ENCODE measurements at regions not wholly inside any gene's neighbourhood (a gene's known extent, or its start where the extent isn't known, plus 50 kb on each side); places are given as distances from the start of the nearest gene placed in this dataset.
"Not testable (repeated sequence)": the region's sequence is repeated elsewhere in the genome, so short reads cannot be mapped to it uniquely, and the experiment has no call there.

DNA sequence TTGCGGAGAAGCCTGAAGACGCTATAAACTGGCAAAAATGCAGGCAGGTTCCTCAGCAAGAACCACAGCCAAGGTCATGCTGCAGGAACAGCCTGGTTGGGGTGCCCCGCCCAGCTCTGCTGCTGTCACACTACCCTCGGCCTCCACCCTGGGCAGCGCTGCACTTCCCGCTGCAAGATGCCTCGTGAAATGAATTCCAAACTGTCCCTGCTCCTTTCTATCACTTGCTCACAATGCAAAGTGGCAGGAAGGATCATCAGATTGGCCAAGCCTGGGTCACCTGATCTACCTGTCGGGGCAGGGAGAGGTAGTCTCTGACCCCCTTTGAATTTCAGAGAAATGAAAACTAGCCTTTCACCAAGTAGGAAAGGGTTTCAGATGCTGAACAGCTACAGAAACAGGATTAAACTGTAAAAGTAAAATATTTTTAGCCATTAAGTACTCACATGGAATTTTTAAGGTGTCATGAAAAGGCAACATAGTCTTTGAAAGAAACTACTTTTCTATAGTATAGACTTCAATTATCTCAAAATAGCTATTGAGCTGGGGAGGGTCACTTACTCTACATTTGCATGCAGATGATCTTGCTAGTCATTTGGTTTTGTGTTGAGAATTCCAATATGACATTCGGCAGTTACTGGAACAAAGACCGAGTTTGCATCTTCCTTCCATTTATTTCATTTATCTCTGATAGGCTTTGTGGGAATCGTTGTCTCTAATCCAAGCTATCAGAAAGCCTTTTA lies 236.4 kb upstream of the ASCC3 start:
- Histone ChIP-seq H3K27ac (ENCODE audit: low read depth, low read length) (no peak overlapping the region), H3K4me3 (ENCODE audit: low read length) (no peak overlapping the region), H3K9me3 (ENCODE audit: low read length) (no peaks in the 10 kb centered on the region), H3K36me3 (ENCODE audit: insufficient read depth, low read length) (no peaks in the 10 kb centered on the region), H3K27me3 (ENCODE audit: insufficient read depth, low read length, poor library complexity, severe bottlenecking) (no peaks in the 10 kb centered on the region), H3K4me1 (ENCODE audit: insufficient read depth, low read length) (no peaks in the 10 kb centered on the region)
- ChIA-PET CTCF (no interaction called here), POLR2A (no interaction called here)
- H3K27me3 Mint-ChIP-seq, result no peaks in the 10 kb centered on the region
- no peaks in the 10 kb centered on the region for H3K9me3 Mint-ChIP-seq
- no peak overlapping the region for H3K27ac Mint-ChIP-seq
- H3K36me3 Mint-ChIP-seq, result no peaks in the 10 kb centered on the region
- H3K4me3 Mint-ChIP-seq, result no peak overlapping the region
- no peaks in the 10 kb centered on the region for H3K4me1 Mint-ChIP-seq
- DNase-seq, result no peak

DNA sequence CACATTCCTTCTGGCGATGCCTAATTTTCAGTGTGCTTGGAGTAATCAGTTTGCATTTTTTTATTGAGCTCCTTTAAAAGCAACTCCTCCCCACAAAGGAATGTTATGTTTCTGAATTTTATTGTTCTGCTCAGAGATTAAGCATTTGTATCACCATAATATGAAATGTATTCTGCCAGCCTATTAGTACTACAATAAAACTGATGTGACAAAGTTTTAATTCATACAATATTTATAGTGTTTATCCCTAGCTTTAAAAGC lies 236.9 kb upstream of the ASCC3 start:
- Histone ChIP-seq H3K27ac (ENCODE audit: low read depth, low read length) (no peak overlapping the region), H3K4me1 (ENCODE audit: insufficient read depth, low read length) (no peaks in the 10 kb centered on the region), H3K36me3 (ENCODE audit: insufficient read depth, low read length) (no peaks in the 10 kb centered on the region), H3K9me3 (ENCODE audit: low read length) (no peaks in the 10 kb centered on the region), H3K27me3 (ENCODE audit: insufficient read depth, low read length, poor library complexity, severe bottlenecking) (no peaks in the 10 kb centered on the region), H3K4me3 (ENCODE audit: low read length) (no peak overlapping the region)
- POLR2A ChIA-PET, result no interaction called here
- CTCF ChIA-PET, result no interaction called here
- H3K27ac Mint-ChIP-seq, result no peak overlapping the region
- H3K36me3 Mint-ChIP-seq, result no peaks in the 10 kb centered on the region
- no peaks in the 10 kb centered on the region for H3K9me3 Mint-ChIP-seq
- no peaks in the 10 kb centered on the region for H3K4me1 Mint-ChIP-seq
- H3K27me3 Mint-ChIP-seq, result no peaks in the 10 kb centered on the region
- no peak overlapping the region for H3K4me3 Mint-ChIP-seq
- no peak for DNase-seq

- H3K27ac ChIP-seq (ENCODE audit: low read depth, low read length), result no peak overlapping the region
- no peaks in the 10 kb centered on the region for H3K9me3 Mint-ChIP-seq
- ChIA-PET POLR2A (no interaction called here), CTCF (no interaction called here)
- H3K4me3 Mint-ChIP-seq, result no peak overlapping the region
- no peaks in the 10 kb centered on the region for H3K4me1 ChIP-seq (ENCODE audit: insufficient read depth, low read length)
- H3K4me3 ChIP-seq (ENCODE audit: low read length), result no peak overlapping the region
- no peaks in the 10 kb centered on the region for H3K9me3 ChIP-seq (ENCODE audit: low read length)
- H3K36me3 ChIP-seq (ENCODE audit: insufficient read depth, low read length), result no peaks in the 10 kb centered on the region
- DNase-seq, result no peak
- H3K27me3 Mint-ChIP-seq, result no peaks in the 10 kb centered on the region
- no peaks in the 10 kb centered on the region for H3K4me1 Mint-ChIP-seq
- H3K27me3 ChIP-seq (ENCODE audit: insufficient read depth, low read length, poor library complexity, severe bottlenecking), result no peaks in the 10 kb centered on the region
- H3K36me3 Mint-ChIP-seq, result no peaks in the 10 kb centered on the region
- no peak overlapping the region for H3K27ac Mint-ChIP-seq
These were observed 239.6 kb upstream of the ASCC3 start for GRCh38 chr6:101120747-101121146.

DNA sequence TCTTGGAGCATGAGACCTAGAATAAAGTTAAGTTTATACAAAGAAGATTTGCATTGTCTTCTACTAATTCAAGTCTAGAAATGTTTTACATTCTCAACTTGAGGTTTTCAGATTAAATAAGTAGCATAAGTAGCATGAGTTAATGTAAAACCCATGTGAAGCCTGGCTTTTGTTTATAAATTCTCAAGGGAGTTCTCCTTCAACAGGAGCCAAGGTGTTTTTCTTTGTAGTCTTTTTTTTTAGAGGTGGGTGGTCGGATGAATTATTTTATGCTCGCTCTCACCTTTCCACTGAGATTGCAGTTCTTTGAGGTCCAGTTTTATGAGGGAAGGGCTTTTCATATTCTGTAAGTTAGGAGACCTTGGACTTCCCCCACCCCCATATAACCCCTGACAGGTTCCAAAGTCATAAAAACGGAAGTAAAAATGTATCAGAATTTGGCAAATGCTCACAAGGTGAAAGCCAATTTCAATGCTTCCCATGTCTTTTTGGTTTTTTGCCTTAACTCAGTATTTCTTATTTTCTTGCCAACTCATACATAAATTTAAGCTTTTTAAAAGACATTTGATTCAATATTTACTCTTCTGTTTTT lies 244.3 kb upstream of the ASCC3 start:
- Histone ChIP-seq H3K9me3 (ENCODE audit: low read length) (no peaks in the 10 kb centered on the region), H3K4me1 (ENCODE audit: insufficient read depth, low read length) (no peaks in the 10 kb centered on the region), H3K36me3 (ENCODE audit: insufficient read depth, low read length) (no peaks in the 10 kb centered on the region), H3K27ac (ENCODE audit: low read depth, low read length) (no peak overlapping the region), H3K4me3 (ENCODE audit: low read length) (no peak overlapping the region), H3K27me3 (ENCODE audit: insufficient read depth, low read length, poor library complexity, severe bottlenecking) (no peaks in the 10 kb centered on the region)
- H3K4me1 Mint-ChIP-seq, result no peaks in the 10 kb centered on the region
- H3K4me3 Mint-ChIP-seq, result no peak overlapping the region
- H3K36me3 Mint-ChIP-seq, result no peaks in the 10 kb centered on the region
- no peak for DNase-seq
- H3K9me3 Mint-ChIP-seq, result no peaks in the 10 kb centered on the region
- H3K27me3 Mint-ChIP-seq, result no peaks in the 10 kb centered on the region
- ChIA-PET POLR2A (no interaction called here), CTCF (no interaction called here)
- H3K27ac Mint-ChIP-seq, result no peak overlapping the region

DNA sequence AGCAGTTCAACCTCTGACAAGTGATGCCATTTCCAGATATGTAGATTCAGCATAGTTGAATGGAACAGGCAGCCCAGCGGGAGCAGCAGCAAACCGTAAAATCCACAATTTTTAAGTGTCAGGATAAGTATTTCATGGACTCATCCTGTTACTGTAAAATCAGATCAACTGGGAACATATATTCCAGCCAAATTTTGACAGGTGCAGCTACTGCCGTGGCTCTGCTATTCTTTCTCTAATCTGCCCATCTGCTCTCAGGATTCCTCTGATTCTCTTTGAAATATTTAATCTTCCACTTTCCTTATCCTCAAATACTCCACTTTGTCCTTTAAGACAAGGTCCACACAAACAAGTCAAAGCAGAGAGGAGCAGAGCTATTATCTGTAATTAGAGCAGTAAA lies 245.4 kb upstream of the ASCC3 start:
- H3K9me3 ChIP-seq (ENCODE audit: low read length), result no peaks in the 10 kb centered on the region
- Mint-ChIP-seq H3K36me3 (no peaks in the 10 kb centered on the region), H3K4me1 (no peaks in the 10 kb centered on the region), H3K9me3 (no peaks in the 10 kb centered on the region), H3K27ac (no peak overlapping the region), H3K27me3 (no peaks in the 10 kb centered on the region), H3K4me3 (no peak overlapping the region)
- no peak for DNase-seq
- H3K27ac ChIP-seq (ENCODE audit: low read depth, low read length), result no peak overlapping the region
- H3K4me3 ChIP-seq (ENCODE audit: low read length), result no peak overlapping the region
- POLR2A ChIA-PET, result no interaction called here
- no peaks in the 10 kb centered on the region for H3K36me3 ChIP-seq (ENCODE audit: insufficient read depth, low read length)
- H3K27me3 ChIP-seq (ENCODE audit: insufficient read depth, low read length, poor library complexity, severe bottlenecking), result no peaks in the 10 kb centered on the region
- H3K4me1 ChIP-seq (ENCODE audit: insufficient read depth, low read length), result no peaks in the 10 kb centered on the region
- CTCF ChIA-PET, result no interaction called here

DNA sequence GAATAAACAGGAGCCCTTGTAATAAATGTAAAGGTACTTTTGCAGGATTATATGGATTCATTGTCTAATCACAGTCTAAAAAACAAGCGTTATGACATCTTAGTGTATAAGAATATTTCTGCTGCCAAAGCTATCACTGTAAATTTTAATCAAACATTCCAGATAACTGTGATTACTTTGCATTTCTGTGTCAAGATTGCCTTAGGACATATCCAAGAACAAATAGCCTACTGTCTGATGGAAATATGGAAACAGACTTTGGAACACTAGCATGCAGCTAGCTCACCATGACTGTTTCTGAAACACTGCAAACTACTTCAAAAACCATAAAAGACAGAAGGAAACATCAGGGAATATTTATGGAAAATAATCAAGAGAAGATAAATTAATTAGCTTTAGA lies 248.7 kb upstream of the ASCC3 start:
- Mint-ChIP-seq H3K4me3 (no peak overlapping the region), H3K9me3 (no peaks in the 10 kb centered on the region), H3K27me3 (no peaks in the 10 kb centered on the region), H3K4me1 (no peaks in the 10 kb centered on the region), H3K27ac (no peak overlapping the region), H3K36me3 (no peaks in the 10 kb centered on the region)
- Histone ChIP-seq H3K9me3 (ENCODE audit: low read length) (no peaks in the 10 kb centered on the region), H3K27me3 (ENCODE audit: insufficient read depth, low read length, poor library complexity, severe bottlenecking) (no peaks in the 10 kb centered on the region), H3K27ac (ENCODE audit: low read depth, low read length) (no peak overlapping the region), H3K36me3 (ENCODE audit: insufficient read depth, low read length) (no peaks in the 10 kb centered on the region), H3K4me1 (ENCODE audit: insufficient read depth, low read length) (no peaks in the 10 kb centered on the region), H3K4me3 (ENCODE audit: low read length) (no peak overlapping the region)
- POLR2A ChIA-PET, result no interaction called here
- no peak for DNase-seq
- CTCF ChIA-PET, result no interaction called here

GRCh38 chr6:101146389-101146788 lies 247.1 kb upstream of the GRIK2 start:
- no peak overlapping the region for H3K4me3 Mint-ChIP-seq
- CTCF ChIA-PET, result no interaction called here
- H3K4me1 Mint-ChIP-seq, result no peaks in the 10 kb centered on the region

GRCh38 chr6:101150226-101150625 lies 243.3 kb upstream of the GRIK2 start:
- no peak overlapping the region for H3K27ac ChIP-seq (ENCODE audit: low read depth, low read length)
- ChIA-PET POLR2A (no interaction called here), CTCF (no interaction called here)
- no peaks in the 10 kb centered on the region for H3K9me3 ChIP-seq (ENCODE audit: low read length)
- DNase-seq, result no peak
- H3K4me1 Mint-ChIP-seq, result no peaks in the 10 kb centered on the region
- no peaks in the 10 kb centered on the region for H3K4me1 ChIP-seq (ENCODE audit: insufficient read depth, low read length)
- H3K27me3 Mint-ChIP-seq, result no peaks in the 10 kb centered on the region
- H3K4me3 Mint-ChIP-seq, result no peak overlapping the region
- H3K36me3 ChIP-seq (ENCODE audit: insufficient read depth, low read length), result no peaks in the 10 kb centered on the region
- peaks cover 0 to 3% (median 0%) of the 10 kb centered on the region in 5 donors for H3K9me3 Mint-ChIP-seq
- H3K4me3 ChIP-seq (ENCODE audit: low read length), result no peak overlapping the region
- H3K27me3 ChIP-seq (ENCODE audit: insufficient read depth, low read length, poor library complexity, severe bottlenecking), result no peaks in the 10 kb centered on the region
- H3K27ac Mint-ChIP-seq, result no peak overlapping the region
- no peaks in the 10 kb centered on the region for H3K36me3 Mint-ChIP-seq

More at GRCh38 chr6:101146389-101146788, 247.1 kb upstream of the GRIK2 start:
- H3K9me3 Mint-ChIP-seq, result peaks cover 0 to 3% (median 0%) of the 10 kb centered on the region in 5 donors
- no peak overlapping the region for H3K27ac Mint-ChIP-seq
- no peaks in the 10 kb centered on the region for H3K36me3 ChIP-seq (ENCODE audit: insufficient read depth, low read length)
- H3K27me3 ChIP-seq (ENCODE audit: insufficient read depth, low read length, poor library complexity, severe bottlenecking), result no peaks in the 10 kb centered on the region
- no peaks in the 10 kb centered on the region for H3K4me1 ChIP-seq (ENCODE audit: insufficient read depth, low read length)
- no peaks in the 10 kb centered on the region for H3K9me3 ChIP-seq (ENCODE audit: low read length)
- no peaks in the 10 kb centered on the region for H3K27me3 Mint-ChIP-seq
- POLR2A ChIA-PET, result no interaction called here
- DNase-seq, result no peak
- no peak overlapping the region for H3K27ac ChIP-seq (ENCODE audit: low read depth, low read length)
- no peaks in the 10 kb centered on the region for H3K36me3 Mint-ChIP-seq
- no peak overlapping the region for H3K4me3 ChIP-seq (ENCODE audit: low read length)

GRCh38 chr6:101157638-101158037 lies 235.9 kb upstream of the GRIK2 start:
- H3K4me1 Mint-ChIP-seq; H3K27ac Mint-ChIP-seq; CTCF ChIA-PET; H3K4me1 ChIP-seq (ENCODE audit: insufficient read depth, low read length); H3K36me3 Mint-ChIP-seq; H3K27me3 ChIP-seq (ENCODE audit: insufficient read depth, low read length, poor library complexity, severe bottlenecking); H3K9me3 ChIP-seq (ENCODE audit: low read length); H3K27me3 Mint-ChIP-seq; H3K4me3 Mint-ChIP-seq; H3K36me3 ChIP-seq (ENCODE audit: insufficient read depth, low read length); DNase-seq; H3K4me3 ChIP-seq (ENCODE audit: low read length); H3K27ac ChIP-seq (ENCODE audit: low read depth, low read length); H3K9me3 Mint-ChIP-seq; POLR2A ChIA-PET: not testable (repeated sequence)

All from CD8-positive, alpha-beta memory T cell (primary cell).